ENCODE measurements at regions not wholly inside any gene's neighbourhood (a gene's known extent, or its start where the extent isn't known, plus 50 kb on each side); places are given as distances from the start of the nearest gene placed in this dataset.
"Not testable (repeated sequence)": the region's sequence is repeated elsewhere in the genome, so short reads cannot be mapped to it uniquely, and the experiment has no call there.

GRCh38 chr6:79133173-79133572, 55.1 kb upstream of the PHIP start:
- DNase-seq (no peak), FAIRE-seq (no peak)
- Histone ChIP-seq H3K9me3 (ENCODE audit: control insufficient read depth in 2 of 2, insufficient read depth in 1 of 2, low read depth in 1 of 2, low read length in 1 of 2) (peaks cover 0 to 15% of the 10 kb centered on the region in 2 donors), H3K27me3 (ENCODE audit: control insufficient read depth in 3 of 3, insufficient read depth in 3 of 3, low read length in 3 of 3) (no peaks in the 10 kb centered on the region), H3K27ac (ENCODE audit: low read depth in 1 of 3, low read length in 2 of 3) (no peak overlapping the region), H3K36me3 (ENCODE audit: control insufficient read depth in 3 of 3, insufficient read depth in 2 of 3, low read depth in 1 of 3, low read length in 3 of 3) (no peaks in the 10 kb centered on the region), H3K4me3 (ENCODE audit: low read depth in 1 of 3, low read length in 3 of 3) (no peak overlapping the region), H3K4me1 (ENCODE audit: control insufficient read depth in 3 of 3, insufficient read depth in 2 of 3, low read depth in 1 of 3, low read length in 2 of 3) (no peaks in the 10 kb centered on the region)
- 69 to 81% (median 76%) methylated on average over 3 of the region's 3 CpGs for WGBS, 3 donors

DNA sequence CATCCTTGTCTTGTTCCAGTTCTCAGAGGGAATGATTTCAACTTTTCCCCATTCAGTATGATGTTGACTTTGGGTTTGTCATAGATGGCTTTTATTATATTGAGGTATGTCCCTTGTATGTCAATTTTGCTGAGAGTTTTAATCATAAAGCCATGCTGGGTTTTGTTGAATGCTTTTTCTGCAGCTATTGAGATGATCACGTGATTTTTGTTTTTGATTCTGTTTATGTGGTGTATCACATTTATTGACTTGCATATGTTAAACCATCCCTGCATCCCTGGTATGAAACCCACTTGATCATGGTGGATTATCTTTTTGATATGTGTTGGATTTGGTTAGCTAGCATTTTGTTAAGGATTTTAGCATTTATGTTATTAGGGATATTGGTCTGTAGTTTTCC, 53.2 kb upstream of the PHIP start:
- not testable (repeated sequence) for H3K4me1 ChIP-seq (ENCODE audit: control insufficient read depth in 3 of 3, insufficient read depth in 2 of 3, low read depth in 1 of 3, low read length in 2 of 3); FAIRE-seq; DNase-seq; H3K36me3 ChIP-seq (ENCODE audit: control insufficient read depth in 3 of 3, insufficient read depth in 2 of 3, low read depth in 1 of 3, low read length in 3 of 3); H3K4me3 ChIP-seq (ENCODE audit: low read depth in 1 of 3, low read length in 3 of 3); H3K27ac ChIP-seq (ENCODE audit: low read depth in 1 of 3, low read length in 2 of 3); H3K27me3 ChIP-seq (ENCODE audit: control insufficient read depth in 3 of 3, insufficient read depth in 3 of 3, low read length in 3 of 3)
- peaks cover 0 to 15% of the 10 kb centered on the region in 2 donors for H3K9me3 ChIP-seq (ENCODE audit: control insufficient read depth in 2 of 2, insufficient read depth in 1 of 2, low read depth in 1 of 2, low read length in 1 of 2)
- 88 to 94% (median 89%) methylated on average over 1 of the region's 1 CpG for WGBS, 3 donors
